Stimulated activated CD4-positive, alpha-beta T cell treated with anti-CD3 and anti-CD28 coated beads, Interleukin-4, amount 100 ng/mL, for 48 hours (primary cell): ENCODE measurements at regions not wholly inside any gene's neighbourhood (a gene's known extent, or its start where the extent isn't known, plus 50 kb on each side); places are given as distances from the start of the nearest gene placed in this dataset.

ENCODE experiments used
- DNase-seq, 2 donors: peaks; one replicate each; pipeline ENCODE4 v3.0.0-alpha.2; 2020; ENCODE audit warnings: low read depth in 2 of 2

DNA sequence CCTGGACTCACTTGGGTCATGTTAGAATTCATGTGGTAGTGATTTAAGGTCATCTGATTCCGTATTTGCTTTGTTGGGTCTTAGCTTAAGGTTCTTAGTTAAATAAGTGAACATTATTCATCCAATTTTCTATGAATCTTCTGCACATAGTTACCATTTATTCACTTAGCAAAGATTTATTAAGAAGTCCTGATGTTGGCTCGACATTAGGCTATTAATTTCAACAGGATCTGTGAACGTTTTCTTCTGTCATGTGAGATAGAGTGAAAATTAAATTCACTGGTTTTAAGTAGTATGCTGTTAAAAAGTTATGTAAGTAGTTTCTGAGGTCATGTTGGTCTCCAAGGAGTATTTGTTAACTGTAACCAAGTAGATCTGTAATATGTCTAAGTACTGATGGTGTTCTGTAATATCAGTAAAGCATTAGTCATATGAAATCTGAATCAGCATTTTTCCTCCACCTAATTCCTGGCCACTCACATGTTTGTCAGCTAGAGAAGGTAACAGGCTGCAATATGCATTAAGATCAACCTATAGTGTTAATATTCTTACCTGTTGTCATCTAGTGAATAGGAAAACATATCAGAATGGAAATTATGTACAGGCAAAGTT is 155.6 kb downstream of the PCDH7 start:
- DNase-seq = no peak

DNA sequence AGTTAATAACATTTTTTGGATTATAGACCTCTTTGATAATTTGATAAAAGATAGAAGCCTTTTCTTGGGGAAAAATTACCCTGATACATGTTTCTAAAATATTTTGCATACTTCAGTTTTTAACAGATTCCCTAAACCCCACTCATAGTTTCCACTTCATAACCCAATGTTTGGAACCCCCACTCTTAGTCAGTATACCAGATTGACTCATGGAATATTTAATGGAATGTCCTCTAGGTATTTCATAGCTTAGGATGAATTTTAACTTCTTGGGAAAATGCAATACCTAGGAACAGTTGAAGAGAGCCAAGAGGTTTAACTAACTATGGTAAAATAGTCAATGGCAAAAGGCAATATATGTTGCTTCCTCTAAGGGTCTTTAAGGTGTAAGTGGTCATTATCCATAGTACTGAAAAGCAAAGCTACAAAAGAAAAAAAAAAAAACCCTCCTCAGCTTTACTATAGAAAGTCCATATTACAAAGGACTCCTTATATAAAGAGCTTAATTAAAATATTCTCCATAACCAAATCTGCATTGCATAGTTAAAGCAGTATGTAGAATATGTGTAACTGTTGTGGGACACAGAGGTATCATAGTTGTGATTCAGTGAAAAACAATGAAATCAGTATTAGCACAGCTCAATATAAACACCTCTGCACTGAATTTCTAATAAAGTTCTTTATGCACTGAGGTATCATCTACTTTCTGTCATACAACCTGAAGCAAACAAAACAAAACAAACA is 159.9 kb downstream of the PCDH7 start:
- DNase-seq = no peak

DNA sequence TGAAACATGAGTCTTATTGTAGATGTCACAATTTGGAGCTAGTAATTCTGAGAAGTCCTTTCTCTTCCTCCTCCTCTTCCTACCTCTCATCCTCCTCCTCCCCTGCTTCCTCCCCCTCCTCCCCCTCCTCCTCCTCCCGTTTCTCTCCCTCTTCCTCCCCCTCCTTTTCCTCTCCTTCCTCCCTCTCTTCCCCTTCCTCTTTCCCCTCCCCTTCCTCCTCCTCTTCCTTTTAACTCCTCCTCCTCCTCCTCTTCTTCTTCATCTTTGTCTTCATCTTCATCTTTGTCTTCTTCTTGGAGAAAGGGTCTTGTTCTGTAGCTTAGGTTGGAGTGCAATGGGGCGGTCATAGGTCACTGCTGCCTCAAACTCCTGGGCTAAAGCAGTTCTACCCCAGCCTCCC is 161.8 kb downstream of the PCDH7 start:
- no peak for DNase-seq

DNA sequence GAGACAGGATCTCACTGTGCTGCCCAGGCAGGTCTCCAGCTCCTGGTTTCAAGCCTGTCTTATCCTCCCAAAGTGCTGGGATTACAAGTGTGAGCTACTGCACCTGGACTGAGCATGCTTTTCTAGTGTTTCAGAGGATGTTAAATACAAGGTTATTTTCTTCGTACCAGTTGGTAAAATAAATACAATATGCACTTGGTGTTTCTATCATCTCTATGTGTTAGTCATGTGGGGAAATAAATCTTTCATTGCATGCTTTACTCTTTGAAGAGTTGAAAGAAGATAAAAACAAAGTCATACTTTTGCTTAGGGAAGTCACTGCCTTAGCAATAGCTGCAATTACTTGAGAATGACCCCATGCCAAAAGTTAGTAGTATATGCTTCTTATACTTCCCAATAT is 162.3 kb downstream of the PCDH7 start:
- DNase-seq = no peak

DNA sequence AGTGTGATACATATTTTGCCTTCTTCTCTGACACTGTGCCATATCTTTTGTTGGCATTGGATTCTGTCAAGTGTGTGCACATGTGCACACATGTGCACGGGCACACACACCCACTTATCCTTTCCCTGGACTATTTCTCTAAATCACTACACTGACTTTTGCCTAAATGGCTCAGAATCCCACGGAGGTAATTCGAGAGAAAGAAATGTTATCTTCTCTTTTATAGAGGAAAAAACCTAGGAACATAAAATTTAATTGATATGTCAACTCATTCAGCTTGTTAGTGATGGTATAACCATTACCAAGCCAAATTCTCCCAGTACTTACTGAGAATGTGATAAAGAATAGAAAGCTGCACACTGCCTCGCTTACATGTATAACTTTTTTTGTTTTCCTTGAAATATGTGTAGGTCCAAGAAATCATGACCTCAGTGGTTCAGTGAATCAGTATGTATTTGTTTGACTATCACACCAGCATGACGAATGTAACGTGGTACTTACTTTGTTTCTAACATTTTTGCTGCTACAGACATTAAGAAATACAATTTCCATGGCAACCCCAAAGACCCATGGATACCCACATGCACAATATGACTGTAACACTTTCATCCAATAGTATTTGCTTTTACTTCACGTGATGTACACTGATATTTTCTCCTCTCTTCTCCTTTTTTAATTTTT is 163.0 kb downstream of the PCDH7 start:
- DNase-seq = no peak

DNA sequence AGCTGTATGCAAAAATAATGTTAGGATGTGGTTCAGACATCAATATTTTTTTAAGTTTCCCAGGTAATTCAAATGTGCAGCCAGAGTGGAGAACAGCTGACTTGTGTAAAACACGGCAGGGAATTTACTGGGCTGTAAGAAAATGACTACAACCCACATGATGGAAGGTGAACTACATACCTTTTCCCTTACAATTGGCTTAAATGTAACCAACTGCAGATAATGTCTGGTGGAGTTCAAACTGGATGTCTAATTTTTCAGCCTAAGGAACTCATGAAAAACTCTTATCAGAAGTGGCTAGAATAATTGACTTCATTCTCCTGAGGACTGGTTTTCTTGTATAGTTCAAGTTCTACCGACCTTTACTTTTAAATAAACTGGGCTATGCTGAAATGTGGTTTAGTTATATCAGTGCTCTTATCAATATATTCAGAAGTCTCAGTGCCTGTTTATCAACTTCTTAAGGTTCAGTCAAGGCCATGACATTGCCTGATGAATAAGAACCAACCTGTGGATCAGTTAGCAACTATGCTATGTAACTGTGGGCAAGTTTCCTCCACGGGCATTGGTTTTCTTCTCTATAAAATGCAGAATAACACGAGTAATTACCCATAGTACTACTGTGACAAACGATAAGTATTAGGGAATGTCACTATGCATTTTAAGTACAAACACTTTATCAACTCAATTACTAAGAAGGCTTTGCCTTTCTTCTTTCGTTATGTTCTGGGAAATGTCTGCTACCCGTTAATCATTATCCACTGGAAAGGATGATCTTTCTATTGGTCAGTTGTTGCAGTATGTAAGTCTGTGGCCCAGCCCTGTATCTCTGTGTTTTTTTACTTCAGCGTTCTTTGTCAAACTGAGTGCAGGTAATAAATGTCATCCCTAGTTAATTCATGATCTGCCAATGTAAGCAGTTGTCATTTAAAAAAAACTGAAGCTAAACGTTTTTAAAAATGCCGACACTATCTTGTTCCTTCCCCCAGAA is 181.6 kb downstream of the PCDH7 start:
- no peak for DNase-seq

DNA sequence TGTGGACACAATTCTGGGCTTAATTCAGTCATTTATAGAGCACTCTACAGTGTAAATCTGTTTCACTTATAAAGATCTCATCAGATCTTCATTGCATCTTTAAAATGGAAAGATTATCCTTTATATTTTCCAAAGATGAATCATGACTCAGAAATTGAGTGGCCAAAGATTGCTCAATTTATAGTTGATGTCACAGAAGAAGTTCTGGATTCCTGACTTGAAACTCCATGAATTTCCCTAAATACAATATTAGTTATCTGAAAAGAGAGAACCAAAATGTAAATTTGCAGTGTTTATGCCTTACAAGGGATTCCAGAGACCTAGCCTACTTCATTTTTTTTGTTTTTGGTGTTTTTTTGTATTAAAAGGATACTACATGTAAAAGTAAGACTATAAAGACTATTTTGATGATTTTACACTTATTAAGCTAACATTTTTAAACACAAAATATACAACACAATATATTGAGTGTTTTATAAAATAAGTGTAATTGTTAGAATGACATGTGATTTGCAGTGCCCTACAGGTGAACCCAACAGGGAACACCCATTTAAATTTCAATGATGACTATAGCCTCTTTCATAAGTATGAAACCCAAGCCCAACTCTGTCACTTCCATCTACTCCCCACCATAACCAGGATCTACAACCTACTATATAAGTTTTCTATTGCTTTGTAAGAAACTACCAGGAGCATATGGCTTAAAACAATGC is 183.5 kb downstream of the PCDH7 start:
- no peak for DNase-seq

DNA sequence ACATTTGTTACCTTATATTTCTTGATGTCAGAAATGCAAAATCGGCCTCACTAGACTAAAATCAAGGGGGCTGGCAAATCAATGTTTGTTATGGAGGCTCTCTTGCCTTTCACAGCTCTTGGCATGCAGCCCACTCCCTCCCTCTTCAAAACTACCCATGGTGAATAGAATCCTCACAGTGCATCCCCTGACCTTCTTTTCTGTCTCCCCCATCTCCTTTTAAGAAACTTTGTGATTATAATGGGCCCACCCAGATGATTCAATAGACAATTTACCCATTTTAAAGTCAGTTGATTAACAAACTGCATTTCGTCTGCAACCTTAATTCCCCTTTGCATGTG is 184.0 kb downstream of the PCDH7 start:
- DNase-seq = no peak

DNA sequence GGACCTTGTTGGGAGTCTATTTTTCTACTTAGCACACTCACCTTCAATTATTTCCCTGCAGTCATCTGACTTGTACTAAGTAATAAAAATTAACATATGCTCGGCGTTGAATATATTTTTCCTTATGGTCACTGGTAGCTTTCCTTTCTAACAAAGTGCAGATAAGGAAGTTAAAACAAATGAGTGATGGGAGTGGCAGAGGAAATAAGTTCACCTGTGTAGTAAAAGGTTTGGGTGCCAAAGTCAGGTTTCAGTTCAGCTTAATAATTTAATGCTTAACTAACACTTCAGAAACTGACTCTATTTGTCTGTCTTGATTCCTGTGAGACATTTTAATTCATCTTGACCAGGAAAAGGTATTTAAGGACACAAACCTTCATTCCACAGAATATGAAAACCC is 184.4 kb downstream of the PCDH7 start:
- no peak for DNase-seq

DNA sequence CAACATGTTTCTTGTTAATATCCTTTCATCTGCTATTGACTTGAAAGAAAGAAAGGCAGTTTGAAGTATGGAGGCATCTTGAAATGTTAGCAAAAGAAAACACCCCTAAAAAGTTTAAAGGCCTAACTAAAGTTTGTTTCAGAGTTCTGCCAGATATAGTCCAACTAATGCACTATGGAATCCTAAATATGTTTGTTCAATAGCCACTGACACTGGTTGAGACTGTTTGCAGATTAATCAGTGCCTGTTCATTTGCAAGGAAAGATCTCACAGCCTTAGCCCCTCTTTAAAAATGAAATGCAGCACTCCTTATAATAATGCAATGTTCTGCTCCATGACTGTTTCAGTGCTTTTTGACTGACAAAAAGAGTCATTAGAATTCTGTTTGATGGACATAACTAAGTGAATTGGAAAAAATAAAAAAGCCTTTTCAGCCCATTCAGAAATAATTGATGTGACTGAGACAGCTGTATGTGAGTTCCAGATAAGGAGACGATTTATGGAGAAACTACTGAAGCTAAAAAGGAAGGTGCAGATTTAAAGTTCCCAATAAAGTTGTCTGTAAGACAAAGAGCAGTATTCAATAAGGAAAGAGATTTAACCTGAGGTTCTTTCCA is 192.0 kb downstream of the PCDH7 start:
- DNase-seq = no peak

DNA sequence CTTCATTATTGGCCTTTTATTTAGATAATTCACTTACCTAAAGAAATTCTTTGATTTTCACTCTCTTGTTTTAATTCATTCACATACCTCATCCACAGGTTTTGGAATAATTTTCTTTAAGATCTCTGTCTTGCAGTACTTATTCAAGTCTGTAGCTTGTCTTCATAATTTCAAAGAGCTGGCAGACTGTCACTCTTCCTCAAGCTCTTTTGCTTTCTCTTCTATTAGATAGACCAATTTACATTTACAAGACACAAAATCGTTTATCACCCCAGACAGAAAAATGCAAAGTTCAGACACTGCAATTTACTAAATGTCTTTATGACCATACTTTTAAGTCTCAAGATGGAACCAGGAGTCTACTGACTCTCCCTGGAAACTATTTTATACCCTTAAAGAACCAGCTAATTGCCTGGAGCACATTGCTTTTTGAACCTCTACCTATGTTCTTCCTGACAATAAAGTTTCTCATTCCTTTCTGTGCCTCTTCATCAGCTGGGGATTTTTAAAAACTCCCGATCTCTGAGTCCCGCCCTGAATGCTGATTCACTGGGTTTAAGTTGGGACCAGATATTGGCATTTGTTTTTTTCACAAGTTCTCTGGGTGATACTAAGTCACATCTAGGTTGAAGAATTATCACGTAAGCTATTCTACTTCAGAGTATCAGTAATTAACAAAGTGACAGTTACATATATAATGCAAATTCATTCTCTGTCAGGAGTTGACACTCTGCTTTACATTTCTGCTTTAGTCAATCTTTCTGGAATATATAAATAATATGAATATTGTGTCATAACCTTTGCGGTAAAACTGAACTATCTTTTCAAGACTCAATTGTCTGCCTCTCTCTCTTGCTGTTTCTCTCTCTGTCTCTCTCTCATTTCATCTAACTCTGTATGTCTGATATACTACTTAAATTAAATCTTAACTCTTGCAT is 196.4 kb downstream of the PCDH7 start:
- no peak for DNase-seq

DNA sequence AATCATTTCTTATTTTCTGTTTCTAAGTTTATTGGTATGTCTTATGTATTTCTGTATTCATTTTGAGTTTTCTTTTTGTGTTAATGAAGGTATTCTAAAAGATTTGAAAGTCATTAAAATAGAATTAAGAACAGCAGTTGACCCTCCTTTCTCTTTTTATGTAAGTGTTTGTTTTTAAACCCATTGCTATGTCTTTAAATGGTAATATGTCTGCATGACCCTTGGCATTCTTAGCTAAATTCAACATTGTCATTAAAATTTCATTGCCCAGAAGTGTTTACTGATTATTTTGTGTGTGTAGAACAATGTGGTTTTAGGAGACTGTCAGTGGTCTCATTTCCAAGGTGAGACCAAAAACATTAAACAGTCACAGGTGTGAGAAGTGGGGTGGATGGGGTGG is 197.8 kb downstream of the PCDH7 start:
- DNase-seq = no peak

DNA sequence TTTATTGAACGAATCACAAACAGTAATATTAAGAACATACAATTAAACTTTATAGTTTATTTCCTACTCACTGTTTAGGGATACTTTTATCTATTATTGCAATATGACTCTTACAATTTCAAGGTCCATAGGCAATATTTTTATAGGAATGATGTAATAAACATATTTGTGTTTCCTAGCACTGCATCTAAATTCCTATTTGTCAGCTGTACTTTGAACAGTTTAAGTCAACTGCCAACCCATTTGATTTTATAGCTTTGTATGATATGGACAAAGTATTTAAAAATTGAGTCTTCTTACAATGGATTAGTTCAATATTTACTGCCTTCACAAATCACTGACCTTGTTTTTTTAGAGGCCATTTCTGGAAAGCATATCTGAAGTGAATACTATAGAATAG is 199.3 kb downstream of the PCDH7 start:
- no peak for DNase-seq

DNA sequence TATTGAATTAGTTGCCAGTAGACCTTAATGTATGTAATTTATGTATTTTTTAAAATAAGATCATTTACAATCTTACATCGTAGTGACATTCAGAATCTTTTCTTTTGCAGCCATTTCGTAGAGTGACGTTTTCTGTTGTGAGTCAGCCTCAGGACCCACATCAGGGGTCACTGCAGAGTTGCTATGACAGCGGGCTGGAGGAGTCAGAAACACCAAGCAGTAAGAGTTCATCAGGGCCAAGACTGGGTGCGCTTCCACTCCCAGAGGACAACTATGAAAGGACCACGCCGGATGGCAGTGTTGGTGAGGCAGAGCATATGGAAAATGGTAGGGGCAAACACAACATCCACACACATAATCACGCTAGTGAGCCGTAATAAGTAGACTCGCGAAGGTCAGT is 199.9 kb downstream of the PCDH7 start:
- no peak for DNase-seq

DNA sequence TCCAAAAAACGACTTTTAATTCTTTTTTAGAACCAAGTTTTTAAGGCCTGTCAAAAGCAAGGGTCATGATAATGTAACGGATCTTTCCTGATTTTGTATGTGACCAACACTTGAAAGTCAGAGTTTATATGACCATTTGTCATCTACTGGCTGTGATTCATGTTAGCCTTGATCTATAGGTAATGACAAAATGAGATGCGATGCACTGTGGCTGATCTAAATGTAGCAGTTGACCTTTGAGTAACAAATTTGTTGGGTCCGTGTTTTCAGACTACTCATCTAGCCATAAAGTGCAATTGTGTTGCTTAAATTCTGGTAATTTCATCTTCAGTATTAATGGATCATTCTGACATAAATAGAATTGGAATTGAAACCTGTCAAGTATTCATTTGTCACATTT is 202.5 kb downstream of the PCDH7 start:
- no peak for DNase-seq

DNA sequence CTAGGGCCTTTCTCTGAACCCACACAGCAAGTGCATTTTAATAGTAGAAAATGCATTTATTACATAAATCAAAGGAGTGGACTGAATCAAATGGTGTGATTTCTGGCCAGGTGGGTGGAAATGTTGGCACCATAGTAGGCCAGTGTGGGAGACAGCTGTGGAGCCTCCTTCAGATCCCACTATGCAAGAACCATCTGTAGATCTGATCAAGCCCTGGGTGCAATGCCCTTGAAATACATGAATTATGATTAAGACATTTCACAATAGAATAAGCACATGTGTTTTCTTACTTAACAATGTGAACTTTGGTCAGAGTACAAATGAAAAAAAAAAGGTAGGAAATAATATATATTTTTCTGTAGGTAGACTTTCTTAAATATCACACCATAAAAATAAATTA is 204.3 kb downstream of the PCDH7 start:
- no peak for DNase-seq

DNA sequence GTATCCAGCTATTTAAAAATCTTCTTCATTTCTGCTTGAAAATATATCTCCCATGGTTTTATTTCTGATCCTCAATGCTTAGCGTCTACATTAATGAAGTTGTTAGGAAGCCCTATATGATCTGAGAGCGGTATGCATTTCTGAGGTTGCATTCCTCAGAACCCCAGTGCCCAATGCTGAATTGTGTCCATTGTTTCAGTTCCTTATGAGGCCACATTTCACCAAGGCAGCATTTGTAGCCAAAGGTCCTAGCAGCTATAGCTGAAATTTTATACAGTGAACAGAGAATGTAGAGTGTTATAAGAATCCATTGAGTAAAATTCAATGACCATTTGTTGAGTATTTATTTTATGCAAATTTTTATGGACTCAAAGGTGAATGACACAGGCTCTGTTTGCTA is 209.5 kb downstream of the PCDH7 start:
- no peak for DNase-seq

DNA sequence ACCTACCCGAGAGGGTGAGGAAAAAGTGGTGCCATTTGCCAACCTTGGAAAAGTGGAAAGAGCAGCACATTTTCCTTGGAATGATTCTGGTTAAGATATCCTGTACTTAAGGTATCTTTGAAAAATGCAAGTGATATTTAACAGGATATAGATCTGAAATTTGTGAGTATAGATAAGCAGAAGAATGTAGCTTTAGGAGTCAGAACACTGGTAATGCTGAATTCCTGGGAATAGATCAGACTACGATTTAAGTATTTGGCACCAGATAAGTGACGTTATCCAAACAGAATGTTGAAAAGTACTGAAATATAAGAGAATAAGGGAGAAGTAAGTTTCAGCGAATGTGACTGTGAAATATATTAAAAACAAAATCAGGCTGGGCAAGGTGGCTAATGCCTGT is 210.1 kb downstream of the PCDH7 start:
- DNase-seq = no peak

DNA sequence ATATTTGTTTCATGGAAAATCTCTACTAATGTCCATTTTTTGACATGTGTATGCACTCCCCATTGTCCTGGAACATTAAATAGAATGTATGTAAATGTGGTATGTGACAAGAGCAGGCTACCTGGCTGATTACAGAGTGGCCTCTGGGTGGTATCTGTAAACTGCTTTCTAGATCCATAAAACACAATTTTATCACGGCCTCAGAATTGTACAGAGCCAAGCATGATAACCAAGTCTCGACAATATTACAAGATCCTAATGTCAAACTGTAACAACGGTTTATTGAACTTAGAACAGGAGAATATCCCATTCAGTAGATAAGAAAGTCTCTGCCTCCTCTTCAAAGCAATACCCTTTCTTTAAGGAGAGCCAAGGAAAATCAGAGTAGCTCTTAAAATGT is 212.4 kb downstream of the PCDH7 start:
- DNase-seq = no peak

DNA sequence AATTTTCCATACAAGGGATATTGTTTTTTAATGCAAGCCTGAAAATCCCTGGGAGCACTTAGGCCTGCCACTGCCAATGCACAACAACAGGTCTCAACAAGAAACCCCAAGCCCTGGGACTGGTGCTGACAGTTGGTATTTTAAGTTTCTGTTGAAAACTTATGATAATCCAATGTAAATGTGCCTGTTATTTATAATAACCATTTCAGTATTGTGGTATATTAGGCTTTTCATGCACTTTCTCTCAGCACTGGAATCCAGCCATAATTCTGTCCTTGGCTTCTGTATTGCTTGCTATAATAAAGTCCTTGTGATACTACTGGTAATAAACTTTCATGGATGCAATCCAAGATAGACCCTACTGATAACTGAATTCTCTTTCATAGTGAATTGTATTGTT is 218.9 kb downstream of the PCDH7 start:
- no peak for DNase-seq
